ENCODE measurements at regions not wholly inside any gene's neighbourhood (a gene's known extent, or its start where the extent isn't known, plus 50 kb on each side); places are given as distances from the start of the nearest gene placed in this dataset.

- no peaks in the 10 kb centered on the region for H3F3A ChIP-seq (replicated peaks; ENCODE audit: low read depth)
These were observed 90.2 kb downstream of the SLC5A7 start for GRCh38 chr2:108076527-108076926.

More at GRCh38 chr2:108076527-108076926, 90.2 kb downstream of the SLC5A7 start:
- Histone ChIP-seq H2AFZ (no peak overlapping the region), H3K79me2 (replicated peaks; ENCODE audit: insufficient read depth) (no peaks in the 10 kb centered on the region), H4K20me1 (replicated peaks; ENCODE audit: insufficient read depth) (no peaks in the 10 kb centered on the region), H3K4me2 (no peak overlapping the region), H3K9me2 (ENCODE audit: insufficient read depth) (0 out of 2 replicates have a peak, but pooled peaks cover 3% of the 10 kb centered on the region), H3K27me3 (ENCODE audit: insufficient read depth) (no peaks in the 10 kb centered on the region), H3K4me3 (no peak overlapping the region), H3K4me1 (ENCODE audit: insufficient read depth) (peaks cover 6% of the 10 kb centered on the region; the same call in 1 of the 2 replicates), H3K27ac (ENCODE audit: low read depth) (no peak overlapping the region), H3K36me3 (ENCODE audit: insufficient read depth) (no peaks in the 10 kb centered on the region)
- peaks cover 9% of the 10 kb centered on the region for H3K27me3 Mint-ChIP-seq (ENCODE audit: insufficient read depth, low read depth, poor library complexity)
- peaks cover 16% of the 10 kb centered on the region for H3K4me1 Mint-ChIP-seq
- no peak overlapping the region for H3K4me3 Mint-ChIP-seq
- TF ChIP-seq, protein P1, sequence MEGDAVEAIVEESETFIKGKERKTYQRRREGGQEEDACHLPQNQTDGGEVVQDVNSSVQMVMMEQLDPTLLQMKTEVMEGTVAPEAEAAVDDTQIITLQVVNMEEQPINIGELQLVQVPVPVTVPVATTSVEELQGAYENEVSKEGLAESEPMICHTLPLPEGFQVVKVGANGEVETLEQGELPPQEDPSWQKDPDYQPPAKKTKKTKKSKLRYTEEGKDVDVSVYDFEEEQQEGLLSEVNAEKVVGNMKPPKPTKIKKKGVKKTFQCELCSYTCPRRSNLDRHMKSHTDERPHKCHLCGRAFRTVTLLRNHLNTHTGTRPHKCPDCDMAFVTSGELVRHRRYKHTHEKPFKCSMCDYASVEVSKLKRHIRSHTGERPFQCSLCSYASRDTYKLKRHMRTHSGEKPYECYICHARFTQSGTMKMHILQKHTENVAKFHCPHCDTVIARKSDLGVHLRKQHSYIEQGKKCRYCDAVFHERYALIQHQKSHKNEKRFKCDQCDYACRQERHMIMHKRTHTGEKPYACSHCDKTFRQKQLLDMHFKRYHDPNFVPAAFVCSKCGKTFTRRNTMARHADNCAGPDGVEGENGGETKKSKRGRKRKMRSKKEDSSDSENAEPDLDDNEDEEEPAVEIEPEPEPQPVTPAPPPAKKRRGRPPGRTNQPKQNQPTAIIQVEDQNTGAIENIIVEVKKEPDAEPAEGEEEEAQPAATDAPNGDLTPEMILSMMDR (conservative IDR thresholded peaks at IDR 0.05; ENCODE audit: low read depth in 2 of 2): no peak
- TF ChIP-seq ZNF331 (CRISPR knock-in tag; IDR thresholded peaks at IDR 0.05; ENCODE audit: low read depth): no peak
- TF ChIP-seq REST (IDR thresholded peaks at IDR 0.05; ENCODE audit: unreplicated experiment): no peak
- TF ChIP-seq JUNB (IDR thresholded peaks at IDR 0.05; ENCODE audit: unreplicated experiment): no peak
- TF ChIP-seq ETS1 (IDR thresholded peaks at IDR 0.05): no peak
- TF ChIP-seq, protein P2, sequence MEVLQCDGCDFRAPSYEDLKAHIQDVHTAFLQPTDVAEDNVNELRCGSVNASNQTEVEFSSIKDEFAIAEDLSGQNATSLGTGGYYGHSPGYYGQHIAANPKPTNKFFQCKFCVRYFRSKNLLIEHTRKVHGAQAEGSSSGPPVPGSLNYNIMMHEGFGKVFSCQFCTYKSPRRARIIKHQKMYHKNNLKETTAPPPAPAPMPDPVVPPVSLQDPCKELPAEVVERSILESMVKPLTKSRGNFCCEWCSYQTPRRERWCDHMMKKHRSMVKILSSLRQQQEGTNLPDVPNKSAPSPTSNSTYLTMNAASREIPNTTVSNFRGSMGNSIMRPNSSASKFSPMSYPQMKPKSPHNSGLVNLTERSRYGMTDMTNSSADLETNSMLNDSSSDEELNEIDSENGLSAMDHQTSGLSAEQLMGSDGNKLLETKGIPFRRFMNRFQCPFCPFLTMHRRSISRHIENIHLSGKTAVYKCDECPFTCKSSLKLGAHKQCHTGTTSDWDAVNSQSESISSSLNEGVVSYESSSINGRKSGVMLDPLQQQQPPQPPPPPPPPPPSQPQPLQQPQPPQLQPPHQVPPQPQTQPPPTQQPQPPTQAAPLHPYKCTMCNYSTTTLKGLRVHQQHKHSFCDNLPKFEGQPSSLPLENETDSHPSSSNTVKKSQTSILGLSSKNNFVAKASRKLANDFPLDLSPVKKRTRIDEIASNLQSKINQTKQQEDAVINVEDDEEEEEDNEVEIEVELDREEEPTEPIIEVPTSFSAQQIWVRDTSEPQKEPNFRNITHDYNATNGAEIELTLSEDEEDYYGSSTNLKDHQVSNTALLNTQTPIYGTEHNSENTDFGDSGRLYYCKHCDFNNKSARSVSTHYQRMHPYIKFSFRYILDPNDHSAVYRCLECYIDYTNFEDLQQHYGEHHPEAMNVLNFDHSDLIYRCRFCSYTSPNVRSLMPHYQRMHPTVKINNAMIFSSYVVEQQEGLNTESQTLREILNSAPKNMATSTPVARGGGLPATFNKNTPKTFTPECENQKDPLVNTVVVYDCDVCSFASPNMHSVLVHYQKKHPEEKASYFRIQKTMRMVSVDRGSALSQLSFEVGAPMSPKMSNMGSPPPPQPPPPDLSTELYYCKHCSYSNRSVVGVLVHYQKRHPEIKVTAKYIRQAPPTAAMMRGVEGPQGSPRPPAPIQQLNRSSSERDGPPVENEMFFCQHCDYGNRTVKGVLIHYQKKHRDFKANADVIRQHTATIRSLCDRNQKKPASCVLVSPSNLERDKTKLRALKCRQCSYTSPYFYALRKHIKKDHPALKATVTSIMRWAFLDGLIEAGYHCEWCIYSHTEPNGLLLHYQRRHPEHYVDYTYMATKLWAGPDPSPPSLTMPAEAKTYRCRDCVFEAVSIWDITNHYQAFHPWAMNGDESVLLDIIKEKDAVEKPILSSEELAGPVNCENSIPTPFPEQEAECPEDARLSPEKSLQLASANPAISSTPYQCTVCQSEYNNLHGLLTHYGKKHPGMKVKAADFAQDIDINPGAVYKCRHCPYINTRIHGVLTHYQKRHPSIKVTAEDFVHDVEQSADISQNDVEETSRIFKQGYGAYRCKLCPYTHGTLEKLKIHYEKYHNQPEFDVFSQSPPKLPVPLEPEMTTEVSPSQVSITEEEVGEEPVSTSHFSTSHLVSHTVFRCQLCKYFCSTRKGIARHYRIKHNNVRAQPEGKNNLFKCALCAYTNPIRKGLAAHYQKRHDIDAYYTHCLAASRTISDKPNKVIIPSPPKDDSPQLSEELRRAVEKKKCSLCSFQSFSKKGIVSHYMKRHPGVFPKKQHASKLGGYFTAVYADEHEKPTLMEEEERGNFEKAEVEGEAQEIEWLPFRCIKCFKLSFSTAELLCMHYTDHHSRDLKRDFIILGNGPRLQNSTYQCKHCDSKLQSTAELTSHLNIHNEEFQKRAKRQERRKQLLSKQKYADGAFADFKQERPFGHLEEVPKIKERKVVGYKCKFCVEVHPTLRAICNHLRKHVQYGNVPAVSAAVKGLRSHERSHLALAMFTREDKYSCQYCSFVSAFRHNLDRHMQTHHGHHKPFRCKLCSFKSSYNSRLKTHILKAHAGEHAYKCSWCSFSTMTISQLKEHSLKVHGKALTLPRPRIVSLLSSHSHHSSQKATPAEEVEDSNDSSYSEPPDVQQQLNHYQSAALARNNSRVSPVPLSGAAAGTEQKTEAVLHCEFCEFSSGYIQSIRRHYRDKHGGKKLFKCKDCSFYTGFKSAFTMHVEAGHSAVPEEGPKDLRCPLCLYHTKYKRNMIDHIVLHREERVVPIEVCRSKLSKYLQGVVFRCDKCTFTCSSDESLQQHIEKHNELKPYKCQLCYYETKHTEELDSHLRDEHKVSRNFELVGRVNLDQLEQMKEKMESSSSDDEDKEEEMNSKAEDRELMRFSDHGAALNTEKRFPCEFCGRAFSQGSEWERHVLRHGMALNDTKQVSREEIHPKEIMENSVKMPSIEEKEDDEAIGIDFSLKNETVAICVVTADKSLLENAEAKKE (CRISPR knock-in tag; IDR thresholded peaks at IDR 0.05): no peak
- TF ChIP-seq EZH2phosphoT487 (IDR thresholded peaks at IDR 0.05; ENCODE audit: unreplicated experiment): no peak
- DNase-seq (ENCODE audit: low spot score): no peak
- no peaks in the 10 kb centered on the region for H3K36me3 Mint-ChIP-seq (ENCODE audit: low read depth)
- no peaks in the 10 kb centered on the region; the same call in 1 of the 3 replicates for H3K9me3 Mint-ChIP-seq
- ATAC-seq: no peak
- H3K27ac Mint-ChIP-seq: no peak overlapping the region
